IPS DF 4.7 (cell line): ENCODE measurements at regions not wholly inside any gene's neighbourhood (a gene's known extent, or its start where the extent isn't known, plus 50 kb on each side); places are given as distances from the start of the nearest gene placed in this dataset.
"Not testable (repeated sequence)": the region's sequence is repeated elsewhere in the genome, so short reads cannot be mapped to it uniquely, and the experiment has no call there.

Experiments
- DNase-seq: peaks from one replicate; pipeline ENCODE4 v3.0.0-alpha.2; 2013; ENCODE audit warnings: low spot score; ENCODE audit errors: extremely low read depth

DNA sequence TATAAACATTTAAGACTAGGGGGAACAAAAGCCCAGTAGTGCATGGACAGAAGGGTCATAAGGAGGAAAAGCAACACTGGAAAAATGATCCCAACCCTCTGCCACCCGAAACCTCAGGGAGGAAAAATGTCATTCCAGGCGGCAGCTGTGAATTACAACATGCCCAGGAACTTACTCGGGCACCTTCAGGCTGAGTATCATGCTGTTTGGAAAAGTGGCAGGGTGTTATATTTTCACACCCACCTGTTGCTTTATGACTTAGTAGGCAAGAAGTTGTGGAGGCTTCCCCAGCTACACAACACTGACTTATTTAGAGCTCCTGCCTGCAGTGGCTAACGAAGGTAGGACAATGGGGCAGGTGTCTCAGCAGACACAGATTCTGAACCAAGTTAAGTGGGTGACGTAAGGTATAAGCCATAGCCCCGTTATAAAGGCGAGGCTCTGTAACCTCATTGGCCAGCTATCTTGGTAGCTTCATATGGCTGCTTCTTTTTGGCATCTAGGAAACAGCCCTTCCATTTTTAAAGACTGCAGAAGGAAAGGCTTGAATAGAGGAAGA, 96.1 kb upstream of the IFNG-AS1 start:
- DNase-seq = no peak

DNA sequence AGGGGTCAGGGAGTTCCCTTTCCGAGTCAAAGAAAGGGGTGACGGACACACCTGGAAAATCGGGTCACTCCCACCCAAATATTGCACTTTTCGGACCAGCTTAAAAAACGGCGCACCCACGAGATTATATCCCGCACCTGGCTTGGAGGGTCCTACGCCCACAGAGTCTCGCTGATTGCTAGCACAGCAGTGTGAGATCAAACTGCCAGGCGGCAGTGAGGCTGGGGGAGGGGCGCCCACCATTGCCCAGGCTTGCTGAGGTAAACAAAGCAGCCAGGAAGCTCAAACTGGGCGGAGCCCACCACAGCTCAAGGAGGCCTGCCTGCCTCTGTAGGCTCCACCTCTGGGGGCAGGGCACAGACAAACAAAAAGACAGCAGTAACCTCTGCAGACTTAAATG, 88.8 kb upstream of the IFNG-AS1 start:
- DNase-seq = not testable (repeated sequence)

DNA sequence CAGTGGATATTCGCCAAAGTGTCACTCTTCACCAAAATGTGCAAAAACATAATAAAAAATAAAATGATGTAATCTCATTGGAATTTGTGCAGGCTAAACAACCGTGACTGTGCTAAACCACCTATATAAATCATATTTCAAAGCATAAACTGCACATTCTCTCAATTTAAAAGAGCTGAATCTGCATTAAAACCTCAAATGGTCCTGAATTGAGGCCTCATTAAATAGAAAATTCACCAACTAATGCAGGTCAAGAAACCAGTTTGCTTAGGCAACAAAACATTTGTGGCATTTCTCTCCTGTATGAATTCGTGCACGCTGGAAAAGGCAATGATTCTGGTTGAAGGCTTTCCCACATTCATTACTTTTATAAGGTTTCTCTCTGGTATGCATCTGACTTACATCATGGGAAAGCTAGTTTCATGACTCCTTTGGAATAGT, 80.1 kb upstream of the IFNG-AS1 start:
- DNase-seq = no peak

GRCh38 chr12:67909681-67910080, 79.6 kb upstream of the IFNG-AS1 start:
- no peak for DNase-seq

DNA sequence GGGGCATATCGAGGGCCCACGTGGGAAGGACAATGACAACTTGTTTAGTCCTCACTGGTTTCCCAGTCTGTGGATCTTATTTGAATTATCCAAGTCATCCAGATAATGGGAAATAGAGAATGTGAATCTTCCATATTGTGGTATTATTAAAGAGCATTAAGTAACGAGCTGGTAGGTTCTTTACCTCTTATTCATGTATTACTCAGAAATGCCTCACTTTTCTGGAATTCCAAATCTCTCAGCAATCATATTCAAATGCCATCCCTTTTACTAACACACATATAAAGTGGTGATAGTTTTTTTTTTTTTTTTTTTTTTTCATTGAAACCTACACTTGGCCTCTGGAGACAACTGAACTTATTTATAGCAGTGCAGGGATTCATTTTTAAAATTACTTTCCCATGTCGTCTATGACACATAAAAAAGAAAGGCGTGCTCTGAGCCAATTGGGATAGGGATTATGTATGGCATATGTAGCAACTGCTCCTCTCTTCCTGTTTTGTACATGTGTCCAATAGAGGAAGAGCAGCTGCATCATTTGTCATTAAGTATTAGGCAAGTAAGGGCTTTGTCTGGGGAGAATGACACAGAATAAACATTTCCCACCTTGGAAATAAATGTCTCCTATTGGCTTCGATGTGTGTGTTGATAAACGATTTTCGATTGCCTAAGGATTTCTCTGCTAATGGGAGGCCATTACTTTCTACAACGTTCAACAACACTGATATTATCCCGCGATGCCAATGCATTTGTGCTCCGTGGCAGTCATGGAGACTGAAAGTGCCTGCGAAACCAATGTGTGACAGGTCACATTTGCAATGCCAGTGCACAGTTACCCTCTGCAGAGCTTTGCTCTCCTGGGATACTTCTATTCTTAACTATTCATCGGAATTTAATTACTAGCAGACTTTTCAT, 78.6 kb upstream of the IFNG-AS1 start:
- DNase-seq = no peak

- no peak for DNase-seq
Measured at GRCh38 chr12:67911275-67911600, 78.0 kb upstream of the IFNG-AS1 start.

GRCh38 chr12:67911789-67912188, 77.5 kb upstream of the IFNG-AS1 start:
- DNase-seq = no peak

DNA sequence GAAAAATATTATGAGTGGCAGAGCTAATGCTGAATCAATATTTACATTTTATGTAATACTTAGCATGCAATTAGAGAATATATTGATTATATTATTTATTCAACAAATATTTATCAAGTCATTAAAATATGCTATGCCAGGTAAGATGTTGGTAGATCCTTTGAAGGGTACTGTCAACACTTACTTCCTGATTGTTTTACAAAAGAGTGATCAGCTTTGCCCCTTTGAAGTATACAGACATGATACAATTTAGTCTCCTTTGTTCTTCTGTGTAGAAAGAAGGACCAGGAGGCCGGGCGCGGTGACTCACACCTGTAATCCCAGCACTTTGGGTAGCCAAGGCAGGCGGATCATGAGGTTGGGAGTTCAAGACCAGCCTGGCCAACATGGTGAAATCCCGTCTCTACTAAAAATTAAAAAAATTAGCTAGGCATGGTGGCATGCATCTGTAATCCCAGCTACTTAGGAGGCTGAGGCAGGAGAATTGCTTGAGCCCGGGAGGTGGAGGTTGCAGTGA, 73.9 kb upstream of the IFNG-AS1 start:
- no peak for DNase-seq

GRCh38 chr12:67916266-67916970, 72.8 kb upstream of the IFNG-AS1 start:
- DNase-seq = no peak

- DNase-seq = no peak
Measured at GRCh38 chr12:67917811-67918210, 71.4 kb upstream of the IFNG-AS1 start.

- no peak for DNase-seq
Measured at GRCh38 chr12:67918441-67918840, 70.8 kb upstream of the IFNG-AS1 start.

DNA sequence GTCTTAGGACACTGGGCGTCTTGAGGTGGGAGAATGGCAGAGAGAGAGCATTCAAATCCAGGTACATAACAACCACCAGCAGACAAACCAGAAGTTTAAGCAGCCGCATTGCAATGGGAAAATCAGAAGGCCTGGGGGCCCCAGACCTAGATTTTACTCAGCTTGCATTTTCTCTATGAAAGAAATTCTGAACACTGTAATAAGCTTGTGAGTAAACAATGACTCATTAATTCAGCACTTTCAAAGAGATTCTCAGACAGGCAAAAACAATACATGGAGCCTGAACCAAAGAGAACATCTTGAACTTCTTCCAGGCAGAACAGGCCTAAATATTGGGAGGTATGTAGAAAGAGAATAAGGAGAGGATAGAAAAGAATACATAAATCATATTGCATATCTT, 69.8 kb upstream of the IFNG-AS1 start:
- DNase-seq = no peak

DNA sequence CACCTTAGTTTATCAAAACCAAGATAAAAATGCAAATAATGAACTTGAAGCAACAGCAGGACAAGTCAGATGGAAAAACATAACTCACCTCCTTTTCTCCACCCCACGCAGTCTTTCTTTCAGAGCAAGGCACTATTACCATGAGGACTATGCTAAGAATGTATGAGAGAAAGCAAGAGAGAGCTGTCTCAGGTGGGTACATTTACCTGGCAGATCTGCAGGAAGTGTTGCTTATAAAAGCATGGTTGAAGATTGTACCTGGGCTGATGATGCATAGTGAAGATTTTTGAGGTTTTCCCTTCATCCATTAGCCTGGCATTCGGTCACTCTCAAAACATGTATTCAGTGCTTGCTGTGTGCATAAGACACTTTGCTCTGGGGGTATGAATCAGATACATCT, 68.8 kb upstream of the IFNG-AS1 start:
- no peak for DNase-seq

DNA sequence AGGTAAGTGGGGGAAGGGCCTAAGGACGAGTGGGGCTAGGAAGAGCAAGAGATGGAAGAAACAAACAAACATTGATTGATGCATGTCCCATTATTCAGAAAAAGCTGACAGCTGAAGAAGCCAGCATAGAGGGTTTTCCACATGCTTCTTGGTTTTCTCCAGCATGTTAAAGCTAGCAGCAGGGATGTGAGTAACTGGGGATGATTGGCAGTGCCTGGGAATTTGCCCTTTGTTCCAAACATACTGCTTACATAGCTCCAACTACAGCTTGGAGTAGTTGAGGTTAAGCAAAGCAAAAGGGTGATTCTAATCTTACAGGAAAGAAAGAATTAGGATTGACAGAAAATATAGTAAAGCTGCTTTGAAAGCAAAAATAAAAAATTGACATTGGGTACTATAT, 68.0 kb upstream of the IFNG-AS1 start:
- no peak for DNase-seq

GRCh38 chr12:67922245-67922644, 67.0 kb upstream of the IFNG-AS1 start:
- DNase-seq = no peak

GRCh38 chr12:67925077-67925476, 64.2 kb upstream of the IFNG-AS1 start:
- DNase-seq = no peak

DNA sequence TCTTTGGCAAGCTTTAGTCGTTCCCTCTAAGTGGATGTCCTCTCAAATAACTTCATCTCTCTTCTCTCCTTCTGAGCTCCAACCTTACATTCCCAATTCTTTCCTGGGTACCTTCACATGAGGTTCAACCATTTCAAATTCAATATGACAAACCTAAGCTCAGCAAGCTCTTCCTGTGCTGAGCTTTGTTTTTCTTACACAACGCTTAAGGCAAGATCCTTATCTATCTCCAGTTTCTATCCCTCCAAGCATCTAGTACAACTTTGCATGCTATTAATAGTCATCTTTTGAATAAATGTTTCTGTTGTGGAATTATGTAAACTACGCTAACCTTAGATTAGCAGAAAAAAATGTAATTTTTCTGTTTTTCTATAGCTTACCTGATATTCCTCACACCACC, 63.7 kb upstream of the IFNG-AS1 start:
- DNase-seq = no peak

GRCh38 chr12:67926063-67926462, 63.2 kb upstream of the IFNG-AS1 start:
- no peak for DNase-seq

DNA sequence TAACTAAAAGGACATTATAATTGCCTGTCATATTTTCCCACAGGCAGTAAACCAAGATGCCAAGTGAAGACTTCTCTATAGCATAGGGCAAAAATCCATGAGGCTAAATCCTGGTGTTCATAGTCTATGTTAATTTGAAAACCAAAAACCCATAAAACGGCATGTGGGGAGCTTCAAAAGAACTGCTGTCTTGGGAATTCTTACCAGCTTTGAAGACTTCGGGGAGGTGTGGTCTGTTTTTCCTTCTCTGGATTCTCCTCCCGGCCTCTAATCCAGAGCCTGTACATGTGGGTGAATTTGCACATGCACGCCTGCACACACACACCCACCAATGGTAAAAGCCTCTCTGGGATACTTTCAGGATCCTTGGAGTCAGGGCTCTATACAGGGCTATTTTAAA, 61.9 kb upstream of the IFNG-AS1 start:
- no peak for DNase-seq

DNA sequence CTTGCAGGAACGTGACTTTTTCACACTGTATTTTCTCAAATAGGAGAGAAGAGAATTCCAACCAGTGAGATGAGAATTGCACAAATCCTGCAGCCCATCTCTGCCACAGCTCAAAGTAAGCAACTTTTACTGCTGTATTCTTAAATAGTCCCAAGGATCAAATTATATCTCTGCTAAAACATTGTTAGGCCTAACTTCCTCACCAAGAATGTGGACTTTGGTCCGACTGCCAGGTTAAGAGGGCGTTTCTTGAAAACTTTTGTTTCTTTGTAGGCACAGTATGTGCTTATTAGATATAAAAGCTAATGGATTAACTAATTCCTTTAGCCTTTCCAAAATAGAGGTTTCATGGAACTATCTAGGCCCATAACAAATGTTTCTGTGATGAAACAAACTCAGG, 61.4 kb upstream of the IFNG-AS1 start:
- DNase-seq = no peak

GRCh38 chr12:67928621-67929383, 60.4 kb upstream of the IFNG-AS1 start:
- no peak for DNase-seq

- no peak for DNase-seq
Measured at GRCh38 chr12:67929384-67929772, 59.9 kb upstream of the IFNG-AS1 start.
